ENCODE measurements at regions not wholly inside any gene's neighbourhood (a gene's known extent, or its start where the extent isn't known, plus 50 kb on each side); places are given as distances from the start of the nearest gene placed in this dataset.

- no peak overlapping the region for H3K4me3 ChIP-seq (replicated peaks; ENCODE audit: low read depth, low read length)
- no peak for DNase-seq (ENCODE audit: extremely low read depth, low read depth)
- TF ChIP-seq CTCF (IDR thresholded peaks at IDR 0.05; ENCODE audit: low read depth, low read length, missing control alignments) = no peak
These were observed 271.6 kb upstream of the MGAT5 start for GRCh38 chr2:133982256-133982655.

GRCh38 chr2:133985563-133985962, 268.3 kb upstream of the MGAT5 start:
- no peak overlapping the region for H3K4me3 ChIP-seq (replicated peaks; ENCODE audit: low read depth, low read length)
- no peak for TF ChIP-seq CTCF (IDR thresholded peaks at IDR 0.05; ENCODE audit: low read depth, low read length, missing control alignments)

GRCh38 chr2:133986081-133986837, 267.6 kb upstream of the MGAT5 start:
- no peak for TF ChIP-seq CTCF (IDR thresholded peaks at IDR 0.05; ENCODE audit: low read depth, low read length, missing control alignments)
- DNase-seq (ENCODE audit: extremely low read depth, low read depth) = no peak
- no peak overlapping the region for H3K4me3 ChIP-seq (replicated peaks; ENCODE audit: low read depth, low read length)

More at GRCh38 chr2:133985563-133985962, 268.3 kb upstream of the MGAT5 start:
- no peak for DNase-seq (ENCODE audit: extremely low read depth, low read depth)

- no peak overlapping the region for H3K4me3 ChIP-seq (replicated peaks; ENCODE audit: low read depth, low read length)
- DNase-seq (ENCODE audit: extremely low read depth, low read depth) = no peak
- TF ChIP-seq CTCF (IDR thresholded peaks at IDR 0.05; ENCODE audit: low read depth, low read length, missing control alignments) = no peak
These were observed 266.7 kb upstream of the MGAT5 start for GRCh38 chr2:133986881-133987795.

- DNase-seq (ENCODE audit: extremely low read depth, low read depth) = no peak
- TF ChIP-seq CTCF (IDR thresholded peaks at IDR 0.05; ENCODE audit: low read depth, low read length, missing control alignments) = no peak
- no peak overlapping the region for H3K4me3 ChIP-seq (replicated peaks; ENCODE audit: low read depth, low read length)
These were observed 265.5 kb upstream of the MGAT5 start for GRCh38 chr2:133988316-133988891.

- TF ChIP-seq CTCF (IDR thresholded peaks at IDR 0.05; ENCODE audit: low read depth, low read length, missing control alignments) = no peak
- no peak for DNase-seq (ENCODE audit: extremely low read depth, low read depth)
- no peak overlapping the region for H3K4me3 ChIP-seq (replicated peaks; ENCODE audit: low read depth, low read length)
These were observed 262.2 kb upstream of the MGAT5 start for GRCh38 chr2:133991606-133992168.

Data from HFF-Myc (cell line).